ENCODE measurements at regions not wholly inside any gene's neighbourhood (a gene's known extent, or its start where the extent isn't known, plus 50 kb on each side); places are given as distances from the start of the nearest gene placed in this dataset.

DNA sequence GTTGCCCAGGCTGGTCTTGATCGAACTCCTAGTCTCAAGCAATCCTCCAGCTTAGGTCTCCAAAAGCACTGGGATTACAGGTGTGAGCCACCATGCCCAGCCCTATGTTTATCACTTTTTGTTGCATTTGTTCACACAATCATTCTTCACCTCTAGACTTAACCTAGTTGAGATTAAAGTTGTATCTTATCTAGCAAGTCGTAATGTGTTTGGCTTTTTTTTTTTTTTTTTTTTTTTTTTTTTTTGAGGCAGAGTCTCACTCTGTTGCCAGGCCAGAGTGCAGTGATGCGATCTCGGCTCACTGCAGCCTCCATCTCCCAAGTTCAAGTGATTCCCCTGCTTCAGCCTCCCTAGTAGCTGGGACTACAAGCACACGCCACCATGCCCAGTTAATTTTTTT lies 90.2 kb upstream of the C9orf72 start:
- TF ChIP-seq, protein P1, sequence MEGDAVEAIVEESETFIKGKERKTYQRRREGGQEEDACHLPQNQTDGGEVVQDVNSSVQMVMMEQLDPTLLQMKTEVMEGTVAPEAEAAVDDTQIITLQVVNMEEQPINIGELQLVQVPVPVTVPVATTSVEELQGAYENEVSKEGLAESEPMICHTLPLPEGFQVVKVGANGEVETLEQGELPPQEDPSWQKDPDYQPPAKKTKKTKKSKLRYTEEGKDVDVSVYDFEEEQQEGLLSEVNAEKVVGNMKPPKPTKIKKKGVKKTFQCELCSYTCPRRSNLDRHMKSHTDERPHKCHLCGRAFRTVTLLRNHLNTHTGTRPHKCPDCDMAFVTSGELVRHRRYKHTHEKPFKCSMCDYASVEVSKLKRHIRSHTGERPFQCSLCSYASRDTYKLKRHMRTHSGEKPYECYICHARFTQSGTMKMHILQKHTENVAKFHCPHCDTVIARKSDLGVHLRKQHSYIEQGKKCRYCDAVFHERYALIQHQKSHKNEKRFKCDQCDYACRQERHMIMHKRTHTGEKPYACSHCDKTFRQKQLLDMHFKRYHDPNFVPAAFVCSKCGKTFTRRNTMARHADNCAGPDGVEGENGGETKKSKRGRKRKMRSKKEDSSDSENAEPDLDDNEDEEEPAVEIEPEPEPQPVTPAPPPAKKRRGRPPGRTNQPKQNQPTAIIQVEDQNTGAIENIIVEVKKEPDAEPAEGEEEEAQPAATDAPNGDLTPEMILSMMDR (IDR thresholded peaks at IDR 0.05): no peak

DNA sequence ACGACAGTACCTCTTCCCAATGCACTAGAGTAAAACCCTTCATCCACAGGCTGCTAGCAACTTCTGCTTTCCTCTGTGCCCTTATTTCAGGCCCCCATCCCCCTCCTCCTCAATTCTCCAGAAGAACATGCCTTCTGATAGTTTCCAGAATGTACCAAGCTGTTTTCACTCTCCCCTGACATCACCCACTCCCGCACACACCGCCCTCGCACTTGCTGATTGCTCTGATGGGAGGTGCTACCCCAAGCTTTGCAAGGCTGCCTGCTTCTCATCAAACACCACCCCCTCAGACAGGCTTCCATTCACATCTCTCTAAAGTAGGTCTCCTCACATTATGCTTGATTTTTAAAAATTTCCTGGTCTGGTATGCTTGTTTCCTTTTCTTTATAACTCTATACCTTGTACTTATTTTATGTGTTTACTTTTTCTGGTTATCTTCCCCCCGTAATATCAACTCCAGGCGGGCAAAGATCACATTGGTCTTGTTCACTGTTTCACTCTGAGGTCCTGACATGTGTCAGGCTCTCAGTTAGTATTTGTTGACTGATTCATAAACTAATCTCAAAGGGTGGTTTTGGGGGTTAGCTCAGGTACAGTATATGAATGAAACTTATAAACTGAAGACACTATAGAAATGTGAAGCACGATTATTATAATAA lies 91.0 kb upstream of the C9orf72 start:
- intact Hi-C loops (cut with DNase I): no loop called here
- Histone ChIP-seq H3K4me1 (no peaks in the 10 kb centered on the region), H3K27ac (no peak overlapping the region), H3K9me3 (no peaks in the 10 kb centered on the region), H3K4me3 (no peak overlapping the region), H3K36me3 (no peaks in the 10 kb centered on the region), H3K27me3 (no peaks in the 10 kb centered on the region)
- DNase-seq: no peak
- TF ChIP-seq, protein P1 (IDR thresholded peaks at IDR 0.05): no peak
- ATAC-seq: no peak

More for the DNA sequence above, 90.2 kb upstream of the C9orf72 start:
- Histone ChIP-seq H3K27ac (no peak overlapping the region), H3K4me3 (no peak overlapping the region), H3K36me3 (no peaks in the 10 kb centered on the region), H3K27me3 (no peaks in the 10 kb centered on the region), H3K9me3 (no peaks in the 10 kb centered on the region), H3K4me1 (no peaks in the 10 kb centered on the region)
- ATAC-seq (no peak), DNase-seq (no peak)
- intact Hi-C loops (cut with DNase I): no loop called here

DNA sequence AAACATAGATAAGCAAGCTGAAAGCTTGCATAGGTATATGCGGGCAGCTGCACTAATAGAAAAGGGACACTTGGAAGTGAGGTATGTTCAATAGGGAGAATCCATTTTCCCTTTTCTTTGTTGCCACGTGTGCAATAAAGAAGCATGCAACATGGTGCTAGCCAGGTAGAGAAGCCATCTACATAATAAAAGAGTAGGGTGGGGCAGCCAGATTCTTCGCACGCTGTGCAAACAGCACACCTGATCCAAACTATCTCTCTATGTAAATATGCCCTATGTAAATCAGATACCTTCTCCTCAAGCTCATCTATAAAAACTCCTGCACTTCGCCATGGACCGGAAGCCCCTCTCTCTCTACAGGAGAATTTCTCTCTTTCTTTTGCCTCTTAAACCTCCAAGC lies 91.9 kb upstream of the C9orf72 start:
- no peaks in the 10 kb centered on the region for H3K9me3 ChIP-seq
- no peak for ATAC-seq
- no peaks in the 10 kb centered on the region for H3K4me1 ChIP-seq
- no peak overlapping the region for H3K4me3 ChIP-seq
- DNase-seq: no peak
- intact Hi-C loops (cut with DNase I): no loop called here
- H3K27me3 ChIP-seq: no peaks in the 10 kb centered on the region
- no peaks in the 10 kb centered on the region for H3K36me3 ChIP-seq
- TF ChIP-seq, protein P1 (IDR thresholded peaks at IDR 0.05): no peak
- no peak overlapping the region for H3K27ac ChIP-seq

DNA sequence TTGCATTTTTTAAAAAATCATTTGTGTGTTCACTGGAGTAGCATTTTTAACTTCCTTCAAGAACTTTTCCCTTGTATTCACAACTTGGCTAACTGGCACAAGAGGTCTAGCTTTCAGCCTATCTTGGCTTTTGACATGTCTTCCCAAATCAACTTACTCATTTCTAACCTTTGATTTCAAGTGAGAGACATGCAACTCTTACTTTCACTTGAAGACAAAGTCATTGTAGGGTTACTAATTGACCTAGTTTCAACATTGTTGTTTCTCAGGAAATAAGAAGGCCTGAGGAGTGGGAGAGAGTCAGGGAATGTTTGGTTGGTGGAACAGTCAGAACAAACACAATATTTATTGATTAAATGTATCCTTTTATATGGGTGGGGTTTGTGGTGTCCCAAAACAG lies 95.0 kb upstream of the C9orf72 start:
- no peaks in the 10 kb centered on the region for H3K4me1 ChIP-seq
- no peaks in the 10 kb centered on the region for H3K36me3 ChIP-seq
- intact Hi-C loops (cut with DNase I): no loop called here
- DNase-seq (no peak), ATAC-seq (no peak)
- no peak overlapping the region for H3K4me3 ChIP-seq
- no peaks in the 10 kb centered on the region for H3K27me3 ChIP-seq
- H3K27ac ChIP-seq: no peak overlapping the region
- H3K9me3 ChIP-seq: no peaks in the 10 kb centered on the region
- TF ChIP-seq, protein P1 (IDR thresholded peaks at IDR 0.05): no peak

DNA sequence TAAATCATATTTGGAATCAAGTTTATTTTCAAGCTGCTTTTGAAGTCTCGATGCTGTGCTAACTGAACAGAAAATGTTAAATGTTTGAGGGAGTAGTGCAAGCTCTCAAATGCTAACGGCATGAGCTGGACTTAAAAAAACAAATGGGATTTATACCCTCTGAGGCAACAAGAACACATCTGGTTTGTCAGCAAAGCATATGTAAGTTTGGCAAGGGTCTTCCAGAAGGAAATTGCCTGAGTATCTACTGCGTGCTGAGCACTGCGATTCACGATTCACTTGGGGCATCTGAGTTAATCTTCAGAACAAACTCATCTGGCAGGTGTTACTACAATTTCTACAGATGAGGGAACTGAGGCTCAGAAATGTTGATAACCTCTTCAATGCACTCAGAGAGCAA lies 98.4 kb upstream of the C9orf72 start:
- Histone ChIP-seq H3K4me3 (no peak overlapping the region), H3K27me3 (no peaks in the 10 kb centered on the region), H3K27ac (no peak overlapping the region), H3K4me1 (no peaks in the 10 kb centered on the region), H3K36me3 (no peaks in the 10 kb centered on the region), H3K9me3 (no peaks in the 10 kb centered on the region)
- ATAC-seq: no peak
- DNase-seq: no peak
- intact Hi-C loops (cut with DNase I): no loop called here
- TF ChIP-seq, protein P1 (IDR thresholded peaks at IDR 0.05): no peak

DNA sequence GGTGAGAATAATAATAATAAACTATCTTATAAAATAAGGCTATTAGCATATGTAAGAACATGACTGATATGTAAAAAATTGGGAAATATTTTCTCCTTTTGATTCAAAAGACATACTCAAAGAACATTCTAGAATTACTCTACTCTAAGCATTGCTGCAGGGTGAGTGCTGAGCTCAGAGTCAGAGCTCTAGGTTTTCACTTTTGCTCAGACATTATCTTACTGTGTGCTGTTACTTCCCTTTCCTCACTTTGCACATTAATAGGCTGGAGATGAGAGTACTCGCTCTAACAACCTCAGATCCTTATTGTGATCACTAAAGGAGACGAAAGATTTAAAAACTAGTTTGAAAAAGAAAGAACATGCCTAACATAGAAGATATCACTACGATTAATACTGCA lies 99.4 kb upstream of the C9orf72 start:
- Histone ChIP-seq H3K4me1 (no peaks in the 10 kb centered on the region), H3K4me3 (no peak overlapping the region), H3K9me3 (no peaks in the 10 kb centered on the region), H3K27me3 (no peaks in the 10 kb centered on the region), H3K36me3 (no peaks in the 10 kb centered on the region), H3K27ac (no peak overlapping the region)
- ATAC-seq (no peak), DNase-seq (no peak)
- intact Hi-C loops (cut with DNase I): no loop called here
- TF ChIP-seq, protein P1 (IDR thresholded peaks at IDR 0.05): no peak
